BJ (cell line): ENCODE measurements at regions not wholly inside any gene's neighbourhood (a gene's known extent, or its start where the extent isn't known, plus 50 kb on each side); places are given as distances from the start of the nearest gene placed in this dataset.
"Not testable (repeated sequence)": the region's sequence is repeated elsewhere in the genome, so short reads cannot be mapped to it uniquely, and the experiment has no call there.

Experiments
- CTCF ChIA-PET: fragments of 350-600 bp; formaldehyde crosslinking; extraction: SDS; loops from one replicate; lab custom pipeline; 2021; ENCODE audit warnings: antibody characterized with exemption, inconsistent platforms; lab: Yijun Ruan, JAX
- POLR2A ChIA-PET: fragments of 300-600 bp; sonication (Branson Sonifier 250); formaldehyde crosslinking; extraction: SDS; loops from one replicate; lab custom pipeline; 2021; ENCODE audit warnings: antibody characterized with exemption; lab: Charles Lee
- DNase-seq: peaks from one replicate; pipeline ENCODE4 v3.0.0-alpha.2; 2011; ENCODE audit warnings: low read depth
- H3K27me3 ChIP-seq: 2 replicates; pipeline ENCODE4 v1.6.0; 2011; ENCODE audit warnings: low read length; ENCODE audit not compliant: control insufficient read depth, insufficient read depth
- H3K36me3 ChIP-seq: 2 replicates; pipeline ENCODE4 v1.5.1; 2011; ENCODE audit warnings: low read length; ENCODE audit not compliant: control insufficient read depth, insufficient read depth
- H3K4me3 ChIP-seq: 2 replicates; pipeline ENCODE4 v1.5.1; 2011; ENCODE audit warnings: low read depth, mild to moderate bottlenecking, control low read depth, low read length
- TF ChIP-seq, protein P1 (sequence below): IDR thresholded peaks from 2 replicates; pipeline ENCODE4 v1.5.1; 2011; ENCODE audit warnings: low read depth, mild to moderate bottlenecking, control low read depth, inconsistent platforms, low read length, moderate library complexity; ENCODE audit not compliant: insufficient read depth

GRCh38 chr6:121944354-121944753 is 455.1 kb upstream of the HSF2 start:
- no peaks in the 10 kb centered on the region for H3K27me3 ChIP-seq
- H3K4me3 ChIP-seq: no peak overlapping the region
- TF ChIP-seq, protein P1, sequence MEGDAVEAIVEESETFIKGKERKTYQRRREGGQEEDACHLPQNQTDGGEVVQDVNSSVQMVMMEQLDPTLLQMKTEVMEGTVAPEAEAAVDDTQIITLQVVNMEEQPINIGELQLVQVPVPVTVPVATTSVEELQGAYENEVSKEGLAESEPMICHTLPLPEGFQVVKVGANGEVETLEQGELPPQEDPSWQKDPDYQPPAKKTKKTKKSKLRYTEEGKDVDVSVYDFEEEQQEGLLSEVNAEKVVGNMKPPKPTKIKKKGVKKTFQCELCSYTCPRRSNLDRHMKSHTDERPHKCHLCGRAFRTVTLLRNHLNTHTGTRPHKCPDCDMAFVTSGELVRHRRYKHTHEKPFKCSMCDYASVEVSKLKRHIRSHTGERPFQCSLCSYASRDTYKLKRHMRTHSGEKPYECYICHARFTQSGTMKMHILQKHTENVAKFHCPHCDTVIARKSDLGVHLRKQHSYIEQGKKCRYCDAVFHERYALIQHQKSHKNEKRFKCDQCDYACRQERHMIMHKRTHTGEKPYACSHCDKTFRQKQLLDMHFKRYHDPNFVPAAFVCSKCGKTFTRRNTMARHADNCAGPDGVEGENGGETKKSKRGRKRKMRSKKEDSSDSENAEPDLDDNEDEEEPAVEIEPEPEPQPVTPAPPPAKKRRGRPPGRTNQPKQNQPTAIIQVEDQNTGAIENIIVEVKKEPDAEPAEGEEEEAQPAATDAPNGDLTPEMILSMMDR: no peak
- ChIA-PET CTCF (interaction anchor here (0.6 kb wide), 1 partner anchor 11 kb away, joined by 3 read pairs; no protein-coding TSS in a partner anchor), POLR2A (no interaction called here)
- DNase-seq: no peak
- no peaks in the 10 kb centered on the region for H3K36me3 ChIP-seq

DNA sequence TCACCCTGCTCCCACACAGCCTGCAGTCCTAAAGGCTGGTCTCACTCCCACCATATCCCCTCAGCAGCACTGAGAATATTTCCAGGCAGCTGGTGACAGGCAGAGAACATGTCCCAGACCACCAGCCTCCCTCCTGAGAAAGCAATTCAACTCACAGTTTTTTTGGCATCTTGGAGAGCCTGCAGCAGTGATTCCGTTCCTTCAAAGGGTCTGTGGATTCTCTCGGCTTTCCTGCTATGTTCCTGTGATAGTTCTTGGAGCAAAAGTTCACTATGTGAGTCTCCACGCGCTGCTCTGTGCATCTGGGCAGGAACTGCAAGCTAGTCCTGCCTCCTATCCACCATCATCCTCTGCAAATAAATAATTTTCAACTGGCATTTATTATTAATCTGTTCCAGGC is 448.3 kb upstream of the HSF2 start:
- POLR2A ChIA-PET: interaction anchor here (0.7 kb wide), 1 partner anchor 102 kb away, joined by 10 read pairs; no protein-coding TSS in a partner anchor
- CTCF ChIA-PET: interaction anchor here (1.3 kb wide), 1 partner anchor 61 kb away, joined by 4 read pairs; no protein-coding TSS in a partner anchor
- DNase-seq: no peak

GRCh38 chr6:121951918-121952379 is 447.5 kb upstream of the HSF2 start:
- no peak overlapping the region for H3K4me3 ChIP-seq
- TF ChIP-seq, protein P1: no peak
- DNase-seq: no peak
- no peaks in the 10 kb centered on the region for H3K27me3 ChIP-seq
- H3K36me3 ChIP-seq: no peaks in the 10 kb centered on the region
- ChIA-PET POLR2A (interaction anchor here (0.7 kb wide), 1 partner anchor 103 kb away, joined by 10 read pairs; no protein-coding TSS in a partner anchor), CTCF (interaction anchor here (1.3 kb wide), 1 partner anchor 60 kb away, joined by 4 read pairs; no protein-coding TSS in a partner anchor)

More for the DNA sequence above, 448.3 kb upstream of the HSF2 start:
- H3K27me3 ChIP-seq: no peaks in the 10 kb centered on the region
- H3K4me3 ChIP-seq: no peak overlapping the region
- TF ChIP-seq, protein P1: no peak
- no peaks in the 10 kb centered on the region for H3K36me3 ChIP-seq

- POLR2A ChIA-PET, H3K27me3 ChIP-seq, H3K36me3 ChIP-seq, H3K4me3 ChIP-seq, DNase-seq, CTCF ChIA-PET: not testable (repeated sequence)
These were observed 444.1 kb upstream of the HSF2 start for GRCh38 chr6:121955401-121955800.

DNA sequence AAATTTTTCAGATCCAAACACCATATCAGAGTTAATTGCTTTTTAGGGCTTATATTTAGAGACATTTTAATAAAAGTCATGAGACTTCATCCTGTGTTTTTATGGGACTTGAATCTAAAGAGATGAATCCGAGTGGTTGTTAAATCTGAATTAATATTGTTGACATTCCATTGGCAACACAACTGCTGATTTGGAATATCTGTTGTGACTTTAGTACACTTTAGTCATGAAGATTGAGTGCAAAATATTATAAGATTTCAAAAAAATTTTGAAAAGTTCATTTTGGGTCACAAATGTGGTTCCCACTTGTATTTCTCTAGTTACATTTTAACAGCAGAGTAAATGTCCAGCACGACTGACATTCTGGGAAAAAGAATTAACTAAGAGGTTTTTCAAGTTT is 442.7 kb upstream of the HSF2 start:
- Histone ChIP-seq H3K36me3 (no peaks in the 10 kb centered on the region), H3K27me3 (no peaks in the 10 kb centered on the region), H3K4me3 (no peak overlapping the region)
- TF ChIP-seq, protein P1: no peak
- DNase-seq: no peak
- CTCF ChIA-PET: no interaction called here
- POLR2A ChIA-PET: no interaction called here

GRCh38 chr6:121959501-121959900 is 440.0 kb upstream of the HSF2 start:
- ChIA-PET POLR2A (no interaction called here), CTCF (no interaction called here)
- TF ChIP-seq, protein P1: no peak
- Histone ChIP-seq H3K4me3 (no peak overlapping the region), H3K27me3 (no peaks in the 10 kb centered on the region), H3K36me3 (no peaks in the 10 kb centered on the region)
- no peak for DNase-seq
